SK-N-SH treated with all-trans-retinoic acid at 6 μM for 48 hours (cell line): ENCODE measurements at regions not wholly inside any gene's neighbourhood (a gene's known extent, or its start where the extent isn't known, plus 50 kb on each side); places are given as distances from the start of the nearest gene placed in this dataset.

ENCODE experiments used
- ATAC-seq: fragments of 200-7000 bp; cut with Tn5 transposase; 3 replicates; pipeline ENCODE4 v1.9.1; 2020; ENCODE audit warnings: mild to moderate bottlenecking, moderate library complexity
- BACH2 ChIP-seq: fragments of 250-450 bp; sonication (Bioruptor Pico); IDR thresholded peaks from 2 replicates; pipeline ENCODE4 v1.9.0; 2021; ENCODE audit warnings: mild to moderate bottlenecking, borderline replicate concordance
- CSDC2 ChIP-seq: fragments of 250-450 bp; sonication (Bioruptor Pico); IDR thresholded peaks from 2 replicates; pipeline ENCODE4 v1.5.0; 2020; ENCODE audit warnings: mild to moderate bottlenecking, moderate library complexity
- ESRRG ChIP-seq: fragments of 250-450 bp; sonication (Bioruptor Pico); IDR thresholded peaks from 2 replicates; pipeline ENCODE4 v1.6.1; 2021; ENCODE audit warnings: mild to moderate bottlenecking
- GLIS3 ChIP-seq: fragments of 250-450 bp; sonication (Bioruptor Pico); IDR thresholded peaks from 2 replicates; pipeline ENCODE4 v1.5.0; 2020; ENCODE audit warnings: mild to moderate bottlenecking, moderate library complexity
- ISL1 ChIP-seq: fragments of 250-450 bp; sonication (Bioruptor Pico); IDR thresholded peaks from 2 replicates; pipeline ENCODE4 v2.1.2; 2022; ENCODE audit warnings: mild to moderate bottlenecking, moderate library complexity
- OSR1 ChIP-seq: fragments of 250-450 bp; sonication (Bioruptor Pico); IDR thresholded peaks from 2 replicates; pipeline ENCODE4 v1.8.0; 2022; ENCODE audit warnings: moderate library complexity, mild to moderate bottlenecking, inconsistent platforms
- PPARA ChIP-seq: fragments of 250-450 bp; sonication (Bioruptor Pico); IDR thresholded peaks from 2 replicates; pipeline ENCODE4 v1.5.0; 2020; ENCODE audit warnings: mild to moderate bottlenecking, borderline replicate concordance
- RARB ChIP-seq: fragments of 250-450 bp; sonication (Bioruptor Pico); IDR thresholded peaks from 2 replicates; pipeline ENCODE4 v1.8.0; 2021; ENCODE audit warnings: mild to moderate bottlenecking, moderate library complexity
- SNAI2 ChIP-seq: fragments of 250-450 bp; sonication (Bioruptor Pico); IDR thresholded peaks from 2 replicates; pipeline ENCODE4 v1.5.0; 2020; ENCODE audit warnings: mild to moderate bottlenecking, moderate library complexity
- TOX ChIP-seq: fragments of 250-450 bp; sonication (Bioruptor Pico); IDR thresholded peaks from 2 replicates; pipeline ENCODE4 v1.8.0; 2021; ENCODE audit warnings: mild to moderate bottlenecking, moderate library complexity, borderline replicate concordance
- ZC3H10 ChIP-seq: fragments of 250-450 bp; sonication (Bioruptor Pico); IDR thresholded peaks from 2 replicates; pipeline ENCODE4 v1.5.1; 2021; ENCODE audit warnings: mild to moderate bottlenecking, moderate library complexity
- ZFP3 ChIP-seq: fragments of 250-450 bp; sonication (Bioruptor Pico); IDR thresholded peaks from 2 replicates; pipeline ENCODE4 v1.5.0; 2020; ENCODE audit warnings: mild to moderate bottlenecking, moderate library complexity
- ZFP30 ChIP-seq: fragments of 450-650 bp; formaldehyde crosslinking; IDR thresholded peaks from 2 replicates; pipeline ENCODE4 v1.5.0; 2022; ENCODE audit warnings: mild to moderate bottlenecking, moderate library complexity
- ZNF565 ChIP-seq: fragments of 450-650 bp; formaldehyde crosslinking; conservative IDR thresholded peaks from 2 replicates; pipeline ENCODE4 v1.5.0; 2020; ENCODE audit warnings: low read depth, mild to moderate bottlenecking, moderate library complexity
- ZNF70 ChIP-seq: fragments of 450-650 bp; formaldehyde crosslinking; IDR thresholded peaks from 2 replicates; pipeline ENCODE4 v1.5.0; 2020; ENCODE audit warnings: mild to moderate bottlenecking, moderate library complexity
- TF ChIP-seq, protein P1 (sequence below): fragments of 250-450 bp; sonication (Bioruptor Pico); IDR thresholded peaks from 2 replicates; pipeline ENCODE4 v1.5.0; 2020; ENCODE audit warnings: mild to moderate bottlenecking, moderate library complexity
- TF ChIP-seq, protein P2 (sequence below): fragments of 250-450 bp; sonication (Bioruptor Pico); IDR thresholded peaks from 2 replicates; pipeline ENCODE4 v1.8.0; 2020; ENCODE audit warnings: mild to moderate bottlenecking, moderate library complexity, borderline replicate concordance
- TF ChIP-seq, protein P3 (sequence below): fragments of 250-450 bp; sonication (Bioruptor Pico); IDR thresholded peaks from 2 replicates; pipeline ENCODE4 v1.5.1; 2020; ENCODE audit warnings: low read depth, mild to moderate bottlenecking, moderate library complexity

DNA sequence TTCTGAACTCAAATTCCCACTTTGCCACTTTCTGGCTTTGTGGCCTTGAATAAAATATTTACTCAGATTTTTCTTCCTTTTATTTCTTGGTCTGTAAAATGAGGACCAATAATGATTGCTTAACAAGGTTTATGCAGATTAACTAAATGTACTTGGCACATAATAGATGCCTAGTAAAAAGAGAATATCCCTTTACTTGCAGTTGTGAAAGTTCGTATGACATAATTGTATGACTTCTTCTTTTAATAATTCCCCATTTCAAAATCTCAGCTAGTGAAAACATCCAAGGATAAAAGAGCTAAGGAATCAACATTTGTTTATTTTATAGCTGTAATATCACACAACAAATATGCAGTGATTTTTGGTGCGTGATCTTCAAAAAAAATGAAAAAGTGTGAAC lies 215.6 kb upstream of the ATP2B1 start:
- ATAC-seq = no peak

DNA sequence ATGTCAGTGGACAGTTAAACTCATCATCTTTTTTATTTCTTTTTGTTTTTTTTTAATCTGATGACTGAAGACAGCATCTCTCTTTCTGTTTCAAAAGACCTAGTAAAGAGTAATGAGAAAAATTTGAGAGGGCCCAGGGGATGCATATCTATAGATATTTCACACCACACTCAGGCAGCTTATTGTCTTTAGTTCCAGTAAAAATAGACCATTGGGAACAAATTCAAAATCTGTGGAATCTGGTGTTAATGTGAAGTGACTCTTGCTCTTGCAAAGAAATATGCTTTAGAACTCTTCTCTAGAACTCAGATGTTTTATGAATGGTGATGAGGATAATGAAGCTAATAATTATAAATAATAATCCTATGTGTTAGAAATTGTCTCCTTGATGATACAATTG lies 214.5 kb upstream of the ATP2B1 start:
- TF ChIP-seq ZFP30 (CRISPR knock-in tag) = no peak
- TF ChIP-seq, protein P1, sequence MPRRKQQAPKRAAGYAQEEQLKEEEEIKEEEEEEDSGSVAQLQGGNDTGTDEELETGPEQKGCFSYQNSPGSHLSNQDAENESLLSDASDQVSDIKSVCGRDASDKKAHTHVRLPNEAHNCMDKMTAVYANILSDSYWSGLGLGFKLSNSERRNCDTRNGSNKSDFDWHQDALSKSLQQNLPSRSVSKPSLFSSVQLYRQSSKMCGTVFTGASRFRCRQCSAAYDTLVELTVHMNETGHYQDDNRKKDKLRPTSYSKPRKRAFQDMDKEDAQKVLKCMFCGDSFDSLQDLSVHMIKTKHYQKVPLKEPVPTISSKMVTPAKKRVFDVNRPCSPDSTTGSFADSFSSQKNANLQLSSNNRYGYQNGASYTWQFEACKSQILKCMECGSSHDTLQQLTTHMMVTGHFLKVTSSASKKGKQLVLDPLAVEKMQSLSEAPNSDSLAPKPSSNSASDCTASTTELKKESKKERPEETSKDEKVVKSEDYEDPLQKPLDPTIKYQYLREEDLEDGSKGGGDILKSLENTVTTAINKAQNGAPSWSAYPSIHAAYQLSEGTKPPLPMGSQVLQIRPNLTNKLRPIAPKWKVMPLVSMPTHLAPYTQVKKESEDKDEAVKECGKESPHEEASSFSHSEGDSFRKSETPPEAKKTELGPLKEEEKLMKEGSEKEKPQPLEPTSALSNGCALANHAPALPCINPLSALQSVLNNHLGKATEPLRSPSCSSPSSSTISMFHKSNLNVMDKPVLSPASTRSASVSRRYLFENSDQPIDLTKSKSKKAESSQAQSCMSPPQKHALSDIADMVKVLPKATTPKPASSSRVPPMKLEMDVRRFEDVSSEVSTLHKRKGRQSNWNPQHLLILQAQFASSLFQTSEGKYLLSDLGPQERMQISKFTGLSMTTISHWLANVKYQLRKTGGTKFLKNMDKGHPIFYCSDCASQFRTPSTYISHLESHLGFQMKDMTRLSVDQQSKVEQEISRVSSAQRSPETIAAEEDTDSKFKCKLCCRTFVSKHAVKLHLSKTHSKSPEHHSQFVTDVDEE (CRISPR knock-in tag) = no peak
- TF ChIP-seq ESRRG (CRISPR knock-in tag) = no peak
- no peak for TF ChIP-seq RARB (CRISPR knock-in tag)
- no peak for TF ChIP-seq ZC3H10
- TF ChIP-seq, protein P2, sequence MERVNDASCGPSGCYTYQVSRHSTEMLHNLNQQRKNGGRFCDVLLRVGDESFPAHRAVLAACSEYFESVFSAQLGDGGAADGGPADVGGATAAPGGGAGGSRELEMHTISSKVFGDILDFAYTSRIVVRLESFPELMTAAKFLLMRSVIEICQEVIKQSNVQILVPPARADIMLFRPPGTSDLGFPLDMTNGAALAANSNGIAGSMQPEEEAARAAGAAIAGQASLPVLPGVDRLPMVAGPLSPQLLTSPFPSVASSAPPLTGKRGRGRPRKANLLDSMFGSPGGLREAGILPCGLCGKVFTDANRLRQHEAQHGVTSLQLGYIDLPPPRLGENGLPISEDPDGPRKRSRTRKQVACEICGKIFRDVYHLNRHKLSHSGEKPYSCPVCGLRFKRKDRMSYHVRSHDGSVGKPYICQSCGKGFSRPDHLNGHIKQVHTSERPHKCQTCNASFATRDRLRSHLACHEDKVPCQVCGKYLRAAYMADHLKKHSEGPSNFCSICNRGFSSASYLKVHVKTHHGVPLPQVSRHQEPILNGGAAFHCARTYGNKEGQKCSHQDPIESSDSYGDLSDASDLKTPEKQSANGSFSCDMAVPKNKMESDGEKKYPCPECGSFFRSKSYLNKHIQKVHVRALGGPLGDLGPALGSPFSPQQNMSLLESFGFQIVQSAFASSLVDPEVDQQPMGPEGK (CRISPR knock-in tag) = no peak
- no peak for TF ChIP-seq ISL1 (CRISPR knock-in tag)
- TF ChIP-seq, protein P3, sequence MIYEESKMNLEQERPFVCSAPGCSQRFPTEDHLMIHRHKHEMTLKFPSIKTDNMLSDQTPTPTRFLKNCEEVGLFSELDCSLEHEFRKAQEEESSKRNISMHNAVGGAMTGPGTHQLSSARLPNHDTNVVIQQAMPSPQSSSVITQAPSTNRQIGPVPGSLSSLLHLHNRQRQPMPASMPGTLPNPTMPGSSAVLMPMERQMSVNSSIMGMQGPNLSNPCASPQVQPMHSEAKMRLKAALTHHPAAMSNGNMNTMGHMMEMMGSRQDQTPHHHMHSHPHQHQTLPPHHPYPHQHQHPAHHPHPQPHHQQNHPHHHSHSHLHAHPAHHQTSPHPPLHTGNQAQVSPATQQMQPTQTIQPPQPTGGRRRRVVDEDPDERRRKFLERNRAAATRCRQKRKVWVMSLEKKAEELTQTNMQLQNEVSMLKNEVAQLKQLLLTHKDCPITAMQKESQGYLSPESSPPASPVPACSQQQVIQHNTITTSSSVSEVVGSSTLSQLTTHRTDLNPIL = no peak
- TF ChIP-seq SNAI2 (CRISPR knock-in tag) = no peak
- no peak for TF ChIP-seq CSDC2 (CRISPR knock-in tag)
- TF ChIP-seq PPARA (CRISPR knock-in tag) = no peak
- no peak for TF ChIP-seq OSR1 (CRISPR knock-in tag)
- no peak for TF ChIP-seq GLIS3 (CRISPR knock-in tag)
- no peak for TF ChIP-seq ZNF565 (CRISPR knock-in tag)
- TF ChIP-seq BACH2 (CRISPR knock-in tag) = no peak
- ATAC-seq = no peak

More for the DNA sequence above, 215.6 kb upstream of the ATP2B1 start:
- TF ChIP-seq, protein P3 = no peak
- TF ChIP-seq ZFP30 (CRISPR knock-in tag) = no peak
- TF ChIP-seq ZC3H10 = no peak
- no peak for TF ChIP-seq BACH2 (CRISPR knock-in tag)
- TF ChIP-seq, protein P1 (CRISPR knock-in tag) = no peak
- TF ChIP-seq, all 23 proteins: peak for 0

DNA sequence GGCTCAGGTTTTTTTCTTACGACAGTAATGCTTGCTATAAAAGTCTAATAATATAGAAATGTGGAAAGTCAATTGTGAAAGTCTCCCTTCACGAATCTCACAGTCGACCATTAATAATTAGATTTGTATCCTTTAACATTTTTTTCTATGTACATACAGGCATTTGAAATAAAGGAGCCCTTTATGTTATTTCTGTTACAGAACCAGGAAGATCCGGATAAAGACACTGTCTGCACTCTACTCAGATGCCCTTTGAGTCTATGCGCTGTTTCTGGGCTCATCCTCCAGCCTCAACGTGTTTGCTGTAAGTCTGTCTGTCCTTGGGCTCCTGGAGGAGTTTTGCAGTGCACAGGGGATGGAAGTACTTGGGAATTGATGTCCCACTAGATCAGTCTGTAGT lies 212.2 kb upstream of the ATP2B1 start:
- ATAC-seq = no peak
- TF ChIP-seq ZNF70 (CRISPR knock-in tag) (no peak), ZFP3 (CRISPR knock-in tag) (no peak), ZFP30 (CRISPR knock-in tag) (no peak), ESRRG (CRISPR knock-in tag) (no peak), RARB (CRISPR knock-in tag) (no peak), SNAI2 (CRISPR knock-in tag) (no peak), BACH2 (CRISPR knock-in tag) (no peak), TOX (CRISPR knock-in tag) (no peak), GLIS3 (CRISPR knock-in tag) (no peak), PPARA (CRISPR knock-in tag) (no peak), ZC3H10 (no peak), ISL1 (CRISPR knock-in tag) (no peak)
- TF ChIP-seq, protein P2 (CRISPR knock-in tag) = no peak
- TF ChIP-seq, protein P3 = no peak
- TF ChIP-seq, protein P1 (CRISPR knock-in tag) = no peak
